A172 (cell line): ENCODE measurements at regions not wholly inside any gene's neighbourhood (a gene's known extent, or its start where the extent isn't known, plus 50 kb on each side); places are given as distances from the start of the nearest gene placed in this dataset.

Experiments used
- DNase-seq: peaks from one replicate; pipeline ENCODE4 v3.0.0-alpha.2; 2015; ENCODE audit warnings: low spot score

DNA sequence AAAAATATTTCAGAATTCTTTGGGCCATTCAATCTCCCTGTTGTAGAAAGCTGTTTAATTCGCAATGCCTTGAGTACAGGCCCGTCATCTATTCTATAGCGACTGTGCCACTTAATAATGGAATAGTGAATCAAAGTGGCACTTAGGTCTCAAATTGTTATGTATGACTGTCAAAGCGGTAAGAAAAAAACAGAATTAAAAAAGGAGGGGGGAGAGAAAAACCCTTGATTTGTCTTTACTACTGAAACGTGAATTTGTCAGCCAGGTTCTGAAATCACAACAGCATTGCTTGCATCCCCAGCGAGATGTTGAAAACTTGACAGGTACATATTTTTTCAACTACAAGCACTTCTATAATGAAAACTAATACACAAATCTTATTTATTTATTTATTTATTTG, 320.9 kb downstream of the TFEC start:
- no peak for DNase-seq

DNA sequence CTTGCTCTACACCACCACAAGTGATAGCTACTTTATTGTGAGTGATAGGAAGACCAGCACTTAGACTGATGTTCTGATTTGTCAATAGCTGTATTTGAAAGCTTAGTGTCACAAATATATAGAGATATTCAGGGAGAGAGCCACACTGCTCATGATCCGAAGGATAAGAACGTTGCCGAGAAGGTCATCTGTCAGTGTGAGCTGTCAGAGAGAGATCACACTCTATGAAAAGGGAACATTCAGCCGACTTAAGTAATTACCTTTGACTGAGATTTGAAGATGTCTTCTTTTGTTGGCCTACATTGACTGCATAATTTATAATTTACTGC, 322.6 kb downstream of the TFEC start:
- no peak for DNase-seq

GRCh38 chr7:115707258-115708012, 323.1 kb downstream of the TFEC start:
- DNase-seq: peak; percentile 8

DNA sequence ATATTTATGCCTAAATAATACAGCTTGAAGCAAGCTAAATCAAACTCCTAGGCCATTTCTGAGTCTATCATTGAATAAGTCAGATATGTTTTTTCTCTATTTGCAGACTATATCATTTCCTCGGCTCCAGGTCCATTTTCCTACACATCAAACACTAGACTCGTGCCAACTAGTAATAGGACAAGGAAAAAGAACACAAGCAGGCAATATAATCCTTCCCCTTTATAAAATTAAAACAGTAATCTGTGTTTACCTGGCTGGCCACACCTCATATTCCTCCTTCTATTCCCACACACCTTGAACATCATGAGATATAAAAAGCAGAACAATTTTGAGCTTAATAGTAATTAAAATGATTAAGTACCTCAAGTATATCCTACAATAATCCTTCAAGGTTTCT, 325.7 kb downstream of the TFEC start:
- no peak for DNase-seq

GRCh38 chr7:115701141-115701540, 329.4 kb downstream of the TFEC start:
- DNase-seq: no peak

GRCh38 chr7:115694424-115694823, 336.1 kb downstream of the TFEC start:
- no peak for DNase-seq

- DNase-seq: no peak
Observed at GRCh38 chr7:115693779-115694178, 336.8 kb downstream of the TFEC start.

DNA sequence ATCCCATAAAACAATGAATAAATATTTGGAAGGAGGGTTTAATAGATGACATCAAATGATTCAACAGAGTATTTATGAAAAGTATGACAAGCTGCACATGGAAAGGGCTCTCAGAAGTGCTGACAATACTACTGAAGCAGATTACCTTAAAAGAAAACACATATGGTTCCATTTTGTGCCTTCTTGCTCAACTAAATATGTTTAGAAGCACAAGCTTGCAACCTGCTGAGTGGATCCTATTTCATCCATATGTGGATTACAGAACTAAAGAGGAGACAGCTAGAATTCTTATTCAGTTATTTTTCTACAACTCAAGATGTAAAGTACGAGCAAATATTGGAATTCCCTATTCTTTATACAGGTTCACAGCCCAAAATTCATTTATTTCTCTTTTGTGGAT, 340.6 kb downstream of the TFEC start:
- no peak for DNase-seq

DNA sequence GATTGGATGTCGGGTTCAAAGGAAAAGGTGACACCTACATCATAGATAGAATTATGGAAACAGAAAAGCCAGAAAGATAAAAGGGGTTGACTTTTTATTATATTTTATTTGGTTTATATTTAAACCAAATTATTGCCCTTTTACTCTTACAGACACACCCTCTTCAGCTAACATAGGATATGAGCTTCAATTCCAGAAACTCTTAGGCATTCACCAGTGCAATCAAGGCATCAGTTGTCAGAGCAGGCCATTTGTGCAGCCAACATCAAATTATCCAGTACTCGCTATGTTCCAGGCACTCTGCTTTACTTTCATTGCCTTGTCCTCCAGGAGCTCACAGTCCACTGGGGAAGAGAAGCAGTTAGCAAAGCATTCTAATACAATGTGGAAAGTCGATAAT, 347.5 kb downstream of the TFEC start:
- DNase-seq: no peak

GRCh38 chr7:115682507-115682906, 348.1 kb downstream of the TFEC start:
- no peak for DNase-seq

DNA sequence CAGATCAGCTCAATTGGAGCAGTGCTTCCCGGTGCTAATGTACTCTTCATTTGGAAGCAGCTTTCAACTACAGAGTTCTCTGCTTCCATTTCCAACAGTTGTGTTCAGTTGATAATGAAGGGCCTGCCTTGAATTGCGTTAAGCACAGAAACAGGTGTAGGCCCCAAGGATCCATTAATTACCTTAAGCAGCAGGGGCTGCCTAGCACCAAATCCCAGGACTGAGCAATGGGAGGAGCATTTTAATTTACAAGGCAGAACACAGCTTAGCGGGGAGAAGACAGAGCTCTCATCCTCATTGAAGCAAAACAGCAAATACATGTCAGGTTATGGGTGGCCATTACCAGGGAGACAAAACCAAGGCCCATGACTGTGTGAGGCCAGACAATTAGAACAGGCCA, 349.6 kb downstream of the TFEC start:
- no peak for DNase-seq

- DNase-seq: peak; percentile 36
Observed at GRCh38 chr7:115679976-115680375, 350.6 kb downstream of the TFEC start.

- DNase-seq: no peak
Observed at GRCh38 chr7:115679423-115679822, 351.1 kb downstream of the TFEC start.

- no peak for DNase-seq
Observed at GRCh38 chr7:115678086-115678982, 352.2 kb downstream of the TFEC start.

GRCh38 chr7:115676707-115677106, 353.9 kb downstream of the TFEC start:
- no peak for DNase-seq

GRCh38 chr7:115676080-115676479, 354.5 kb downstream of the TFEC start:
- peak; percentile 29 for DNase-seq

GRCh38 chr7:115674467-115675024, 356.0 kb downstream of the TFEC start:
- no peak for DNase-seq

GRCh38 chr7:115672024-115672423, 358.5 kb downstream of the TFEC start:
- no peak for DNase-seq

GRCh38 chr7:115662676-115663075, 367.9 kb downstream of the TFEC start:
- DNase-seq: no peak

GRCh38 chr7:115662120-115662519, 368.4 kb downstream of the TFEC start:
- no peak for DNase-seq

GRCh38 chr7:115658223-115658622, 372.3 kb downstream of the TFEC start:
- no peak for DNase-seq

- DNase-seq: no peak
Observed at GRCh38 chr7:115654384-115655214, 376.0 kb downstream of the TFEC start.
